ENCODE measurements at regions not wholly inside any gene's neighbourhood (a gene's known extent, or its start where the extent isn't known, plus 50 kb on each side); places are given as distances from the start of the nearest gene placed in this dataset.

- TF ChIP-seq CTCF (IDR thresholded peaks at IDR 0.05; ENCODE audit: poor library complexity) (no peak), EZH2 (IDR thresholded peaks at IDR 0.05; ENCODE audit: borderline replicate concordance) (no peak), EZH2phosphoT487 (IDR thresholded peaks at IDR 0.05; ENCODE audit: low read depth, severe bottlenecking, unreplicated experiment) (no peak)
Measured at GRCh38 chr3:190785047-190785446, 77.4 kb downstream of the GMNC start.

Data from hepatocyte (in vitro differentiated cells).